Testis (tissue), 2 donors: ENCODE measurements at regions not wholly inside any gene's neighbourhood (a gene's known extent, or its start where the extent isn't known, plus 50 kb on each side); places are given as distances from the start of the nearest gene placed in this dataset.
"Not testable (repeated sequence)": the region's sequence is repeated elsewhere in the genome, so short reads cannot be mapped to it uniquely, and the experiment has no call there.

Experiments used
- DNase-seq: peaks from one replicate; pipeline ENCODE4 v3.0.0-alpha.2; 2019
- H3K27ac ChIP-seq, 2 donors: fragments of 200-600 bp; sonication (generic); one replicate each; pipeline ENCODE4 v1.5.1; 2019
- H3K27me3 ChIP-seq: fragments of 200-600 bp; sonication (generic); one replicate; pipeline ENCODE4 v1.5.1; 2019
- H3K36me3 ChIP-seq: fragments of 200-600 bp; sonication (generic); one replicate; pipeline ENCODE4 v1.5.1; 2017; ENCODE audit warnings: low read depth; ENCODE audit errors: missing control alignments
- H3K4me1 ChIP-seq: fragments of 200-600 bp; sonication (generic); one replicate; pipeline ENCODE4 v1.5.1; 2019
- H3K4me3 ChIP-seq, 2 donors: fragments of 200-600 bp; sonication (generic); one replicate each; pipeline ENCODE4 v1.5.1; 2017 to 2019
- H3K9me3 ChIP-seq: fragments of 200-600 bp; sonication (generic); one replicate; pipeline ENCODE4 v1.5.1; 2017
- POLR2A ChIP-seq: fragments of 450-650 bp; IDR thresholded peaks from one replicate; pipeline ENCODE4 v1.6.1; 2017; ENCODE audit warnings: antibody characterized with exemption, mild to moderate bottlenecking, moderate library complexity
- WGBS, 2 donors: methylation state at CpG; one replicate each; pipeline ENCODE4 v1.1.5; 2018; 5-methylcytosine and 5-hydroxymethylcytosine counted together
- intact Hi-C: fragments of 100-400 bp; cut with DNase I; formaldehyde crosslinking; loops from one replicate; pipeline ENCODE4 v1.15.1; 2023; ENCODE audit warnings: low total_unique reads
- TF ChIP-seq, protein P1 (sequence below), 3 experiments: fragments of 450-650 bp in 2 of 3; fragments of 200-600 bp in 1 of 3; sonication (generic) in 1 of 3; IDR thresholded peaks; one replicate each; pipeline ENCODE4 v1.5.1; 2016 to 2019; ENCODE audit warnings: antibody characterized with exemption in 3 of 3, mild to moderate bottlenecking in 2 of 3, moderate library complexity in 1 of 3

DNA sequence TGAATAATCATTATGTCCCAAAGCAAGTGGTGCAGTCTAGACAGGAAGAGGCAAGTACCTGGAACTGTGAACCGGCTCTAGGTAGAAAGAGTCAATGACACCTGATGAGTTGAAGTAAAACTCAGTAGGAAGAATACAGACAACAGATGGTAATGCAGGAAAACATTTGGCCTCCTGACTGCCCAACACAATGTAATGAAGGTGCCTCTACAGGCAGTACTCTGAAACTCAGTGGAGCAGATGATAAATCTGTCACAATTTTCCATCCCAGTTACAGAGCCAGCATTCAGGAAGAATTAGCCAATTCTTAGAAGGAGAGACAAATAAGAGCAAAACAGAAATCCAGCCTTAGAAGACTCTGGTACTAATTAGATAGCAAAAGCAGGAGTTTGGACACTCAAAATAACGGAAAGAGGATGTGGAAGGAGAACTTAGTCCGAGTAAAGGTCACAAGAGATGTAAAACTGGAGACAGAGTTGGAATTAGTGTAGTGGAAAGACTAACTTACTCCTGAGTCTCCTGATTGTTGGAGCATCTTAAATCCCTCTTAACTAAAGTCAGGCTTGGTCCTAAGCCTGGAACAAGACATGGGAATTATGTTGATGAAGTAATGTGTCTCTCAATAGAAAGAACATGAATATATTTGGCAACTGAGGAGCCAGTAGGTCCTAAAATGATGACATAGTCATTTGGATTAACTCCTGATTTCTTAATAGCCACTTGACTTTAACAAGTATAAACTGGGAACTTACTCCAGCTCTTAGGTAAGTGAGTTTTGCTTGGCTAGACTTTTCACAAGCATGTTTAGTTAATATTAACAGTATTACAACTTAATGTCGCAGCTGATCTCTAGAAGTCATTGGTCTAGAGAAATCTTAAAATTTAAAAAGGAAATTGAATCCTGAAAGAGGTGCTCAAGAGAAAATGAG lies 457.3 kb upstream of the MIR17HG start:
- H3K27me3 ChIP-seq = no peaks in the 10 kb centered on the region

DNA sequence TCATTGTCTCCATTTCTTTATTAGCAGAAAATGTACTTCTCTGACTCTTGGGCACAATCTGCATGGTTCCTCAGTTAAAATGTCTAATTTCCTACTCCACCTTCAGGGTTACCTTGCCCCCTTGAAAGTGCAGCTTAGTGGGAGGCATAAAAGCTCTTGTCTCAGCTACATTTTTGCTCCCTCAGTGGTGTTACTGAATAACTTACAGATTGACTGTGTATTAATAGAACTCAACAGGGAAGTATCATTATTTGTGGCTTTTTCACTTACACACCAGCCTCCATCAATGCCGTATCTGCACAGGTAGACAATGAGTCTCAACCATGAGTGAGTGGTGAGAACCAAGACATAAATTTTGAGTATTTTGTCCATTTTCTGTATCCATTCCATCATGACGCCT lies 456.2 kb upstream of the MIR17HG start:
- Histone ChIP-seq H3K4me3 (no peak overlapping the region), H3K27ac (no peak overlapping the region), H3K27me3 (no peaks in the 10 kb centered on the region), H3K4me1 (no peaks in the 10 kb centered on the region), H3K9me3 (no peaks in the 10 kb centered on the region), H3K36me3 (no peaks in the 10 kb centered on the region)
- intact Hi-C loops = no loop called here
- DNase-seq = no peak
- WGBS, 2 donors = 91 to 94% methylated on average over 2 of the region's 2 CpGs
- TF ChIP-seq, protein P1, sequence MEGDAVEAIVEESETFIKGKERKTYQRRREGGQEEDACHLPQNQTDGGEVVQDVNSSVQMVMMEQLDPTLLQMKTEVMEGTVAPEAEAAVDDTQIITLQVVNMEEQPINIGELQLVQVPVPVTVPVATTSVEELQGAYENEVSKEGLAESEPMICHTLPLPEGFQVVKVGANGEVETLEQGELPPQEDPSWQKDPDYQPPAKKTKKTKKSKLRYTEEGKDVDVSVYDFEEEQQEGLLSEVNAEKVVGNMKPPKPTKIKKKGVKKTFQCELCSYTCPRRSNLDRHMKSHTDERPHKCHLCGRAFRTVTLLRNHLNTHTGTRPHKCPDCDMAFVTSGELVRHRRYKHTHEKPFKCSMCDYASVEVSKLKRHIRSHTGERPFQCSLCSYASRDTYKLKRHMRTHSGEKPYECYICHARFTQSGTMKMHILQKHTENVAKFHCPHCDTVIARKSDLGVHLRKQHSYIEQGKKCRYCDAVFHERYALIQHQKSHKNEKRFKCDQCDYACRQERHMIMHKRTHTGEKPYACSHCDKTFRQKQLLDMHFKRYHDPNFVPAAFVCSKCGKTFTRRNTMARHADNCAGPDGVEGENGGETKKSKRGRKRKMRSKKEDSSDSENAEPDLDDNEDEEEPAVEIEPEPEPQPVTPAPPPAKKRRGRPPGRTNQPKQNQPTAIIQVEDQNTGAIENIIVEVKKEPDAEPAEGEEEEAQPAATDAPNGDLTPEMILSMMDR (IDR thresholded peaks at IDR 0.05) = no peak
- TF ChIP-seq POLR2A = no peak

More for the DNA sequence above, 457.3 kb upstream of the MIR17HG start:
- WGBS, 2 donors = 73 to 87% methylated on average over 4 of the region's 4 CpGs
- H3K27ac ChIP-seq = no peak overlapping the region
- no peaks in the 10 kb centered on the region for H3K9me3 ChIP-seq
- TF ChIP-seq, protein P1 (IDR thresholded peaks at IDR 0.05) = no peak
- TF ChIP-seq POLR2A = no peak
- H3K36me3 ChIP-seq = no peaks in the 10 kb centered on the region
- H3K4me3 ChIP-seq = no peak overlapping the region
- H3K4me1 ChIP-seq = no peaks in the 10 kb centered on the region
- no peak for DNase-seq
- intact Hi-C loops = no loop called here

DNA sequence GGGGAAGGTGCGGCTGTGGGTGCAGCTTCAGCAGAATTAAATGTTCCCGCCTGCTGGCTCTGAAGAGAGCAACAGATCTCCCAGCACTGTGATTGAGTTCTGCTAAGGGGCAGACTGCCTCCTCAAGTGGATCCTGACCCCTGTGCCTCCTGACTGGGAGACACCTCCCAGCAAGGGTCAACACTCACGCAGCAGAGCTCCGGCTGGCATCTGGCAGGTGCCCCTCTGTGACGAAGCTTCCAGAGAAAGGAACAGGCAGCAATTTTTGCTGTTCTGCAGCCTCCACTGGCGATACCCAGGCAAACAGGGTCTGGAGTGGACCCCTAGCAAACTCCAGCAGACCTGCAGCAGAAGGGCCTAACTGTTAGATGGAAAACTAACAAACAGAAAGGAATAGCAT lies 454.3 kb upstream of the MIR17HG start:
- DNase-seq, H3K36me3 ChIP-seq, H3K4me3 ChIP-seq, intact Hi-C loops, H3K4me1 ChIP-seq, H3K27me3 ChIP-seq, H3K9me3 ChIP-seq, H3K27ac ChIP-seq: not testable (repeated sequence)
- WGBS, 2 donors = 86 to 96% methylated on average over 4 to 6 of the region's 6 CpGs

DNA sequence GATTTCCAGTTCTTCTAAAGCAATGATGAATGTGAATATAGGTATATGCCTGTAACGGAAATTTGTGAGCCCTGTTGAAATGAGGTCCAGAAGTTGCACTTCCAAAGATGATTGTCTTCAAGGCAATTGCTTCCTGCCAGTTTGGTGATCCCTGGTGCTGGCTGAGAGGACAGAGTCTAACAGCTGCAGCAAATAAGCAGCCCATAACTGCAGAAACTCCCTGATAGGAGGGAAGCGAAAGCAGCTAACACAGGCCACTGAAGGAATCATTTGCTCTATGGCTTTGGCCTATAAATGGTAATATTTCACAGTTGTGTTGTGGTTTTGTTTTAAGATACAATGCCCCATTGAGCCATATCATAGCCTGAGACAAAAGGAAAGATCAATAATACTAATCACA lies 451.5 kb upstream of the MIR17HG start:
- no peak overlapping the region for H3K4me3 ChIP-seq
- H3K27me3 ChIP-seq = no peaks in the 10 kb centered on the region
- 85 to 87% methylated on average over 2 of the region's 2 CpGs for WGBS, 2 donors

DNA sequence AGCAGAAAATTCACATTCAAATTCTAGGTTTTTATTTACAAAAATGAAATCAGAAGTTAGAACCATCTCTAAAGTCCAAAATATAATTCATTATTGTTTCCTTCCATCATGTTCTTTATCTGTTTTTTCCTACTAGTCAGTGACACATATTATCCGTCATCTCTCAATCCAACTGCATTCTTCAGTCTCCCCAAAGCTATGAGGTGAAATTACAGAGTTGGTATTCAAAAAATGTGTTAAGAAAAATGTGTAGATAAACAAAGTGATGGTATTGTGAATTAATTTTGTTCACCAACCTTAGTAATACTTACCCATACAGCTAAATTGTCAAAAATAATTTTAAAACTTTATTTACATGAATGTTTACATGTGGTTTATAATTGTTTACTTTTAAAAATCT lies 448.7 kb upstream of the MIR17HG start:
- WGBS, 2 donors = 92 to 94% methylated on average over 1 of the region's 1 CpG
- Histone ChIP-seq H3K36me3 (no peaks in the 10 kb centered on the region), H3K27me3 (no peaks in the 10 kb centered on the region), H3K27ac (no peak overlapping the region), H3K4me3 (no peak overlapping the region), H3K9me3 (no peaks in the 10 kb centered on the region), H3K4me1 (no peaks in the 10 kb centered on the region)
- no peak for DNase-seq
- intact Hi-C loops = no loop called here
- TF ChIP-seq, protein P1 (IDR thresholded peaks at IDR 0.05) = no peak
- no peak for TF ChIP-seq POLR2A

More for the DNA sequence above, 451.5 kb upstream of the MIR17HG start:
- intact Hi-C loops = no loop called here
- Histone ChIP-seq H3K27ac (no peak overlapping the region), H3K36me3 (no peaks in the 10 kb centered on the region), H3K4me1 (no peaks in the 10 kb centered on the region), H3K9me3 (no peaks in the 10 kb centered on the region)
- DNase-seq = no peak
- TF ChIP-seq POLR2A = no peak
- TF ChIP-seq, protein P1 (IDR thresholded peaks at IDR 0.05) = no peak
